Right cardiac atrium (tissue), 5 donors: ENCODE measurements at regions not wholly inside any gene's neighbourhood (a gene's known extent, or its start where the extent isn't known, plus 50 kb on each side); places are given as distances from the start of the nearest gene placed in this dataset.

Experiments used
- ATAC-seq, 2 donors: fragments of 200-7000 bp; cut with Tn5 transposase; one replicate each; pipeline versions ENCODE4 v1.8.0 to v1.9.1; 2020; ENCODE audit warnings: moderate library complexity in 2 of 2, mild to moderate bottlenecking in 1 of 2
- DNase-seq, 3 donors: peaks; one replicate each; pipeline ENCODE4 v3.0.0-alpha.2; 2020
- H3K27ac ChIP-seq: one replicate; pipeline ENCODE4 v1.5.1; 2013; ENCODE audit warnings: mild to moderate bottlenecking, low read length, control low read depth, moderate library complexity
- H3K27me3 ChIP-seq: one replicate; pipeline ENCODE4 v1.6.1; 2013; ENCODE audit not compliant: control insufficient read depth, insufficient read depth
- H3K4me1 ChIP-seq: one replicate; pipeline ENCODE4 v1.6.1; 2013; ENCODE audit warnings: low read length; ENCODE audit not compliant: control insufficient read depth, insufficient read depth
- H3K4me3 ChIP-seq: one replicate; pipeline ENCODE4 v1.5.1; 2013; ENCODE audit warnings: low read length, control low read depth
- H3K9me3 ChIP-seq: one replicate; pipeline ENCODE4 v1.6.1; 2013; ENCODE audit warnings: low read length; ENCODE audit not compliant: control insufficient read depth
- WGBS: extraction: QIAGEN DNeasy Blood & Tissue Kit; methylation state at CpG from one replicate; pipeline ENCODE4 v1.1.7; 2013; 5-methylcytosine and 5-hydroxymethylcytosine counted together
- intact Hi-C, 4 donors: fragments of 100-400 bp; cut with DNase I; formaldehyde crosslinking; loops; one replicate each; pipeline versions ENCODE4 v1.11.0 to v1.14.0; 2022 to 2023
- donor health status: healthy with polysubstance abuse.
- donor health status: DM: no; HTN: yes; CAD: no.
- donor health status: DM: no; HTN: no; CAD: no.
- donor health status: DM: no; HTN: yes; CAD: no; lungs with severe emphysema.
- donor health status: DM: yes; HTN: yes; CAD: no.

GRCh38 chr15:70214941-70215635 is 117.4 kb upstream of the TLE3 start:
- H3K27me3 ChIP-seq = no peaks in the 10 kb centered on the region
- WGBS = 95% methylated on average over 7 of the region's 7 CpGs
- no peaks in the 10 kb centered on the region for H3K9me3 ChIP-seq
- no peaks in the 10 kb centered on the region for H3K4me1 ChIP-seq
- DNase-seq = no peak
- no peak overlapping the region for H3K4me3 ChIP-seq
- no peak for ATAC-seq
- no peak overlapping the region for H3K27ac ChIP-seq
- intact Hi-C loops = no loop called here

GRCh38 chr15:70214276-70214675 is 116.6 kb upstream of the TLE3 start:
- intact Hi-C loops = no loop called here
- 82% methylated on average over 5 of the region's 5 CpGs for WGBS
- no peaks in the 10 kb centered on the region for H3K27me3 ChIP-seq
- no peak for DNase-seq
- no peak overlapping the region for H3K27ac ChIP-seq
- H3K4me1 ChIP-seq = no peaks in the 10 kb centered on the region
- no peaks in the 10 kb centered on the region for H3K9me3 ChIP-seq
- ATAC-seq = no peak
- no peak overlapping the region for H3K4me3 ChIP-seq

GRCh38 chr15:70213794-70214193 is 116.1 kb upstream of the TLE3 start:
- intact Hi-C loops = no loop called here
- H3K4me1 ChIP-seq = no peaks in the 10 kb centered on the region
- no peak overlapping the region for H3K4me3 ChIP-seq
- H3K27me3 ChIP-seq = no peaks in the 10 kb centered on the region
- ATAC-seq (no peak), DNase-seq (no peak)
- WGBS = 90% methylated on average over 7 of the region's 7 CpGs
- no peak overlapping the region for H3K27ac ChIP-seq
- H3K9me3 ChIP-seq = no peaks in the 10 kb centered on the region

- Histone ChIP-seq H3K9me3 (no peaks in the 10 kb centered on the region), H3K27me3 (no peaks in the 10 kb centered on the region), H3K4me3 (no peak overlapping the region), H3K27ac (no peak overlapping the region), H3K4me1 (no peaks in the 10 kb centered on the region)
- WGBS = 62% methylated on average over 10 of the region's 10 CpGs
- ATAC-seq (no peak), DNase-seq (no peak)
- intact Hi-C loops = no loop called here
Observed at GRCh38 chr15:70212963-70213315, 115.2 kb upstream of the TLE3 start.

- H3K27ac ChIP-seq = no peak overlapping the region
- no peaks in the 10 kb centered on the region for H3K9me3 ChIP-seq
- H3K27me3 ChIP-seq = no peaks in the 10 kb centered on the region
- no peaks in the 10 kb centered on the region for H3K4me1 ChIP-seq
- H3K4me3 ChIP-seq = no peak overlapping the region
- DNase-seq (peak in 1 of 3 donors; percentile 61), ATAC-seq (peak; percentile 49 to 51)
- 46% methylated on average over 18 of the region's 18 CpGs for WGBS
- intact Hi-C loops = no loop called here
Observed at GRCh38 chr15:70212286-70212962, 114.7 kb upstream of the TLE3 start.

GRCh38 chr15:70210528-70210927 is 112.8 kb upstream of the TLE3 start:
- Histone ChIP-seq H3K4me3 (no peak overlapping the region), H3K9me3 (no peaks in the 10 kb centered on the region), H3K27me3 (no peaks in the 10 kb centered on the region), H3K27ac (no peak overlapping the region), H3K4me1 (no peaks in the 10 kb centered on the region)
- DNase-seq = no peak
- 88% methylated on average over 6 of the region's 6 CpGs for WGBS
- intact Hi-C loops = no loop called here
- no peak for ATAC-seq

GRCh38 chr15:70210076-70210475 is 112.4 kb upstream of the TLE3 start:
- ATAC-seq (no peak), DNase-seq (no peak)
- no peaks in the 10 kb centered on the region for H3K9me3 ChIP-seq
- 94% methylated on average over 2 of the region's 2 CpGs for WGBS
- no peaks in the 10 kb centered on the region for H3K4me1 ChIP-seq
- no peak overlapping the region for H3K4me3 ChIP-seq
- H3K27me3 ChIP-seq = no peaks in the 10 kb centered on the region
- intact Hi-C loops = no loop called here
- H3K27ac ChIP-seq = no peak overlapping the region

- DNase-seq = no peak
- WGBS = 96% methylated on average over 5 of the region's 5 CpGs
- no peak for ATAC-seq
- H3K4me1 ChIP-seq = no peaks in the 10 kb centered on the region
- no peak overlapping the region for H3K27ac ChIP-seq
- no peaks in the 10 kb centered on the region for H3K27me3 ChIP-seq
- intact Hi-C loops = no loop called here
- H3K9me3 ChIP-seq = no peaks in the 10 kb centered on the region
- H3K4me3 ChIP-seq = no peak overlapping the region
Observed at GRCh38 chr15:70209499-70209898, 111.8 kb upstream of the TLE3 start.

- 94% methylated on average over 3 of the region's 3 CpGs for WGBS
- Histone ChIP-seq H3K27me3 (no peaks in the 10 kb centered on the region), H3K4me3 (no peak overlapping the region), H3K9me3 (no peaks in the 10 kb centered on the region), H3K4me1 (no peaks in the 10 kb centered on the region), H3K27ac (no peak overlapping the region)
- no peak for ATAC-seq
- DNase-seq = no peak
- intact Hi-C loops = no loop called here
Observed at GRCh38 chr15:70208332-70208731, 110.6 kb upstream of the TLE3 start.

GRCh38 chr15:70206668-70207067 is 109.0 kb upstream of the TLE3 start:
- no peak overlapping the region for H3K4me3 ChIP-seq
- no peaks in the 10 kb centered on the region for H3K4me1 ChIP-seq
- no peak overlapping the region for H3K27ac ChIP-seq
- WGBS = 72% methylated on average over 5 of the region's 5 CpGs
- no peak for ATAC-seq
- H3K27me3 ChIP-seq = no peaks in the 10 kb centered on the region
- intact Hi-C loops = no loop called here
- no peaks in the 10 kb centered on the region for H3K9me3 ChIP-seq
- DNase-seq = no peak

- 98% methylated on average over 1 of the region's 1 CpG for WGBS
- Histone ChIP-seq H3K4me1 (no peaks in the 10 kb centered on the region), H3K27ac (no peak overlapping the region), H3K9me3 (no peaks in the 10 kb centered on the region), H3K27me3 (no peaks in the 10 kb centered on the region), H3K4me3 (no peak overlapping the region)
- intact Hi-C loops = no loop called here
- ATAC-seq (no peak), DNase-seq (no peak)
Observed at GRCh38 chr15:70204652-70205051, 106.9 kb upstream of the TLE3 start.
